H1 (cell line): ENCODE measurements at regions not wholly inside any gene's neighbourhood (a gene's known extent, or its start where the extent isn't known, plus 50 kb on each side); places are given as distances from the start of the nearest gene placed in this dataset.

Source experiments
- CTCF ChIA-PET: fragments of 300-600 bp; sonication (Branson Sonifier 250); formaldehyde crosslinking; loops from one replicate; lab custom pipeline; 2021; ENCODE audit not compliant: partially characterized antibody; lab: Charles Lee
- POLR2A ChIA-PET: fragments of 300-600 bp; sonication (Branson Sonifier 250); formaldehyde crosslinking; loops from one replicate; lab custom pipeline; 2021; ENCODE audit warnings: inconsistent platforms; ENCODE audit not compliant: partially characterized antibody; lab: Charles Lee
- DNase-seq, 2 experiments: peaks; one replicate each; pipeline versions ENCODE4 v3.0.0 to v3.0.0-alpha.2; 2010 to 2022; ENCODE audit warnings: low spot score in 2 of 2, low read depth in 1 of 2, mixed read lengths in 1 of 2
- FAIRE-seq: peaks from 2 replicates; lab custom pipeline; 2011; peaks lifted over from hg19 to GRCh38; lab: Jason Lieb, UNC
- H2AFZ ChIP-seq: 2 replicates; pipeline ENCODE4 v1.8.1; 2012; ENCODE audit warnings: low read length, inconsistent platforms
- H2AK5ac ChIP-seq: 2 replicates; pipeline ENCODE4 v1.6.1; 2013; ENCODE audit warnings: low read depth, low read length
- H2BK120ac ChIP-seq: replicated peaks from 2 replicates; pipeline ENCODE3; 2013; ENCODE audit warnings: low read depth, low read length, inconsistent platforms
- H2BK12ac ChIP-seq: 2 replicates; pipeline ENCODE4 v1.6.1; 2013; ENCODE audit warnings: low read depth, low read length
- H2BK15ac ChIP-seq: 2 replicates; pipeline ENCODE4 v1.6.1; 2013; ENCODE audit warnings: low read length
- H2BK20ac ChIP-seq: 2 replicates; pipeline ENCODE4 v1.6.1; 2013; ENCODE audit warnings: low read length
- H2BK5ac ChIP-seq: 2 replicates; pipeline ENCODE4 v1.6.1; 2013; ENCODE audit warnings: low read depth, low read length
- H3K14ac ChIP-seq: 2 replicates; pipeline ENCODE4 v1.6.1; 2013; ENCODE audit warnings: inconsistent platforms; ENCODE audit not compliant: insufficient read length
- H3K18ac ChIP-seq: 2 replicates; pipeline ENCODE4 v1.6.1; 2013; ENCODE audit warnings: low read length; ENCODE audit errors: extremely low read depth
- H3K23ac ChIP-seq: 2 replicates; pipeline ENCODE4 v1.6.1; 2013; ENCODE audit warnings: inconsistent platforms; ENCODE audit not compliant: insufficient read length
- H3K23me2 ChIP-seq: 2 replicates; pipeline ENCODE4 v1.6.1; 2013; ENCODE audit warnings: low read depth, low read length
- H3K27ac ChIP-seq: 2 replicates; pipeline ENCODE4 v1.6.1; 2011; ENCODE audit warnings: low read depth, low read length, inconsistent platforms
- H3K27me3 ChIP-seq, 4 experiments: replicated peaks in 1 of 4; 1 replicate in 1 of 4; 2 replicates in 3 of 4; pipeline versions ENCODE4 v1.6.1 to v1.8.1; 2011 to 2013; ENCODE audit warnings: low read length in 3 of 4, mild to moderate bottlenecking in 3 of 4, inconsistent platforms in 2 of 4, mixed read lengths in 2 of 4, moderate library complexity in 1 of 4; ENCODE audit not compliant: control insufficient read depth in 3 of 4, insufficient read depth in 3 of 4; ENCODE audit errors: extremely low read depth in 1 of 4
- H3K36me3 ChIP-seq, 4 experiments: 2 replicates each; pipeline versions ENCODE4 v1.6.1 to v1.8.1; 2011 to 2013; ENCODE audit warnings: mild to moderate bottlenecking in 4 of 4, low read length in 3 of 4, moderate library complexity in 2 of 4, control low read depth in 1 of 4, inconsistent platforms in 1 of 4; ENCODE audit not compliant: insufficient read depth in 4 of 4, control insufficient read depth in 2 of 4
- H3K4ac ChIP-seq: replicated peaks from 2 replicates; pipeline ENCODE3; 2013; ENCODE audit warnings: low read length, low read depth, mixed read lengths, inconsistent platforms; ENCODE audit not compliant: insufficient read length
- H3K4me1 ChIP-seq, 4 experiments: replicated peaks in 1 of 4; 1 replicate in 1 of 4; 2 replicates in 3 of 4; pipeline versions ENCODE4 v1.6.1 to v1.8.1; 2011 to 2013; ENCODE audit warnings: low read length in 3 of 4, inconsistent platforms in 2 of 4, mixed read lengths in 1 of 4; ENCODE audit not compliant: insufficient read depth in 4 of 4, control insufficient read depth in 3 of 4
- H3K4me2 ChIP-seq, 2 experiments: 2 replicates each; pipeline versions ENCODE4 v1.6.1 to v1.8.1; 2011 to 2013; ENCODE audit warnings: low read depth in 2 of 2, low read length in 2 of 2, control low read depth in 1 of 2, inconsistent platforms in 1 of 2, mild to moderate bottlenecking in 1 of 2; ENCODE audit not compliant: insufficient read depth in 1 of 2
- H3K4me3 ChIP-seq, 4 experiments: fragments of 200-600, 300-600 bp in 1 of 4; sonication (generic), shearing (Covaris generic), sonication (Bioruptor Twin) in 1 of 4; 2 replicates each; pipeline versions ENCODE4 v1.5.1 to v1.8.1; 2011 to 2016; ENCODE audit warnings: low read length in 4 of 4, low read depth in 3 of 4, control low read depth in 2 of 4, inconsistent platforms in 2 of 4, mild to moderate bottlenecking in 2 of 4, mixed read lengths in 1 of 4, moderate library complexity in 1 of 4; ENCODE audit not compliant: insufficient read depth in 2 of 4; ENCODE audit errors: extremely low read depth in 1 of 4
- H3K56ac ChIP-seq: replicated peaks from 2 replicates; pipeline ENCODE3; 2013; ENCODE audit warnings: low read depth, mild to moderate bottlenecking, mixed read lengths, low read length, inconsistent platforms; ENCODE audit not compliant: insufficient read length
- H3K79me1 ChIP-seq: 2 replicates; pipeline ENCODE4 v1.6.1; 2013; ENCODE audit warnings: low read depth, low read length, control low read depth
- H3K79me2 ChIP-seq, 2 experiments: 2 replicates each; pipeline versions ENCODE4 v1.6.1 to v1.8.1; 2012 to 2013; ENCODE audit warnings: low read length in 2 of 2, mild to moderate bottlenecking in 2 of 2, inconsistent platforms in 1 of 2; ENCODE audit not compliant: insufficient read depth in 2 of 2, control insufficient read depth in 1 of 2
- H3K9ac ChIP-seq, 4 experiments: replicated peaks in 1 of 4; 1 replicate in 1 of 4; 2 replicates in 3 of 4; pipeline versions ENCODE4 v1.6.1 to v1.8.1; 2011 to 2013; ENCODE audit warnings: low read depth in 3 of 4, low read length in 3 of 4, control low read depth in 2 of 4, mild to moderate bottlenecking in 2 of 4, moderate library complexity in 2 of 4, inconsistent platforms in 1 of 4; ENCODE audit errors: extremely low read depth in 1 of 4
- H3K9me3 ChIP-seq, 2 experiments: 2 replicates each; pipeline versions ENCODE4 v1.6.1 to v1.8.1; 2012 to 2013; ENCODE audit warnings: mild to moderate bottlenecking in 2 of 2, moderate library complexity in 2 of 2, control low read depth in 1 of 2, inconsistent platforms in 1 of 2, low read depth in 1 of 2, low read length in 1 of 2, mixed read lengths in 1 of 2; ENCODE audit not compliant: insufficient read depth in 2 of 2
- H4K20me1 ChIP-seq, 2 experiments: replicated peaks in 1 of 2; 2 replicates each; pipeline versions ENCODE3 to v1.8.1; 2011 to 2013; ENCODE audit warnings: inconsistent platforms in 2 of 2, low read length in 2 of 2, mild to moderate bottlenecking in 1 of 2; ENCODE audit not compliant: insufficient read depth in 2 of 2, control insufficient read depth in 1 of 2
- H4K5ac ChIP-seq: 2 replicates; pipeline ENCODE4 v1.6.1; 2013; ENCODE audit warnings: low read length, low read depth, mixed read lengths, inconsistent platforms; ENCODE audit not compliant: insufficient read length
- H4K8ac ChIP-seq: 2 replicates; pipeline ENCODE4 v1.8.0; 2013; ENCODE audit warnings: mild to moderate bottlenecking, moderate library complexity, low read length, inconsistent platforms; ENCODE audit not compliant: insufficient read depth; ENCODE audit errors: extremely low read depth
- H4K91ac ChIP-seq: replicated peaks from 2 replicates; pipeline ENCODE3; 2013; ENCODE audit warnings: low read length, mixed read lengths, inconsistent platforms; ENCODE audit not compliant: insufficient read length
- BRCA1 ChIP-seq: IDR thresholded peaks from 2 replicates; pipeline ENCODE4 v1.6.1; 2012; ENCODE audit warnings: low read depth, low read length, improper control_type of control experiment
- JUN ChIP-seq: IDR thresholded peaks from 2 replicates; pipeline ENCODE4 v1.6.1; 2011; ENCODE audit warnings: low read depth, mild to moderate bottlenecking, improper control_type of control experiment, low read length
- KDM5A ChIP-seq: fragments of 200-600 bp; IDR thresholded peaks from 2 replicates; pipeline ENCODE4 v1.7.1; 2012; ENCODE audit warnings: mild to moderate bottlenecking, low read length, inconsistent platforms, mixed read lengths
- MAFK ChIP-seq: IDR thresholded peaks from 2 replicates; pipeline ENCODE4 v1.6.1; 2012; ENCODE audit warnings: low read depth, mild to moderate bottlenecking, improper control_type of control experiment, low read length
- NANOG ChIP-seq: IDR thresholded peaks from 2 replicates; pipeline ENCODE4 v1.6.1; 2011; ENCODE audit warnings: low read length, low read depth, mild to moderate bottlenecking, inconsistent platforms; ENCODE audit not compliant: insufficient read depth, poor library complexity, severe bottlenecking
- ZNF274 ChIP-seq: IDR thresholded peaks from 2 replicates; pipeline ENCODE4 v1.7.0; 2012; ENCODE audit warnings: low read length, borderline replicate concordance; ENCODE audit errors: extremely low read depth
- WGBS, 2 experiments: shearing (Covaris generic) in 1 of 2; methylation state at CpG; one replicate each; pipeline versions ENCODE4 v1.1.6 to v1.1.7; 2013 to 2015; ENCODE audit warnings: low lambda C conversion rate in 2 of 2, mixed read lengths in 2 of 2, inconsistent platforms in 1 of 2, low coverage in 1 of 2, missing lambda C conversion rate in 1 of 2; ENCODE audit not compliant: insufficient replicate concordance in 2 of 2, insufficient coverage in 1 of 2, insufficient read length in 1 of 2; ENCODE audit errors: extremely low coverage in 1 of 2, missing lambda C conversion rate in 1 of 2; 5-methylcytosine and 5-hydroxymethylcytosine counted together

DNA sequence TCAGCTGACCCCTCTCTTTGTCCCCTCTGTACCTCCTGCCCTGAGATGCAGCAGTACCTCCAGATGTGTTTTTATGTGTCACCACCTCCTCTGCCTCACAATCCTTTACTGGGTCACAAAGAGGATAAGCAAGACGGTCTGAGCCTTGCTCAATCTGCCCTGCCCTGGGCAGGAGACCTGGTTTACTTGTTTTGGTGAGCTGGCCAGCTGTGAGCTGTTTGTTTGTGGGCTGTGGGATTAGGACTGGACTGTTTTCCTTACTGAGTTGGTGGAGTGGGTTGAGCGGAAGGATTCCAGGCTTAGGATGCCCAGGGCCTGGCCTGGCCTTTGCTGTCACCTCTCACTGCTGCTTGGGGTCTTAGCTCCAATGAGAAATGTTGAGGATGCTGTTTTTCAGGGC is 299.5 kb downstream of the SRBD1 start:
- FAIRE-seq (no peak), DNase-seq (no peak)

More for the DNA sequence above, 299.5 kb downstream of the SRBD1 start:
- Histone ChIP-seq H3K27me3 (no peaks in the 10 kb centered on the region), H3K23me2 (no peaks in the 10 kb centered on the region), H4K5ac (no peak overlapping the region), H2AFZ (no peak overlapping the region), H3K79me2 (no peaks in the 10 kb centered on the region), H2BK5ac (no peak overlapping the region), H3K36me3 (no peaks in the 10 kb centered on the region; a peak in 1 of 8 replicates), H3K56ac (no peak overlapping the region), H4K91ac (no peak overlapping the region), H4K8ac (no peak overlapping the region; the same call in 1 of the 2 replicates), H2BK20ac (no peak overlapping the region), H3K4me3 (no peak overlapping the region), H3K18ac (no peak overlapping the region), H3K23ac (no peak overlapping the region), H3K4me1 (no peaks in the 10 kb centered on the region), H3K9me3 (no peaks in the 10 kb centered on the region), H2AK5ac (no peak overlapping the region), H3K9ac (no peak overlapping the region), H3K14ac (no peak overlapping the region), H3K27ac (no peak overlapping the region), H2BK12ac (no peak overlapping the region), H3K4ac (no peak overlapping the region), H2BK120ac (no peak overlapping the region), H3K4me2 (no peak overlapping the region), H2BK15ac (no peak overlapping the region), H3K79me1 (no peaks in the 10 kb centered on the region), H4K20me1 (no peaks in the 10 kb centered on the region)
- no peak for TF ChIP-seq ZNF274
- TF ChIP-seq MAFK: no peak
- TF ChIP-seq NANOG: no peak
- no peak for TF ChIP-seq JUN
- no peak for TF ChIP-seq BRCA1
- no peak for TF ChIP-seq KDM5A
- 79% methylated on average over 2 of the region's 2 CpGs; no CpG with 5 or more reads in 1 of the 2 experiments for WGBS, 2 experiments
- ChIA-PET POLR2A (no interaction called here), CTCF (no interaction called here)
